GM06990 (cell line): ENCODE measurements at regions not wholly inside any gene's neighbourhood (a gene's known extent, or its start where the extent isn't known, plus 50 kb on each side); places are given as distances from the start of the nearest gene placed in this dataset.

Experiments
- DNase-seq: peaks from one replicate; pipeline ENCODE4 v3.0.0-alpha.2; 2011; ENCODE audit not compliant: insufficient read length; ENCODE audit errors: extremely low read depth
- H3K27me3 ChIP-seq: replicated peaks from 2 replicates; pipeline ENCODE4 v1.6.0; 2011; ENCODE audit warnings: low read length; ENCODE audit not compliant: control insufficient read depth, insufficient read depth
- H3K36me3 ChIP-seq: 2 replicates; pipeline ENCODE4 v1.5.1; 2011; ENCODE audit warnings: low read length; ENCODE audit not compliant: control insufficient read depth, insufficient read depth
- H3K4me3 ChIP-seq: replicated peaks from 2 replicates; pipeline ENCODE4 v1.5.1; 2011; ENCODE audit warnings: low read depth, mild to moderate bottlenecking, control low read depth, low read length
- CTCF ChIP-seq: IDR thresholded peaks from 2 replicates; pipeline ENCODE4 v1.5.1; 2011; ENCODE audit warnings: low read length, control low read depth, mild to moderate bottlenecking, inconsistent platforms; ENCODE audit not compliant: insufficient read depth, poor library complexity, severe bottlenecking

DNA sequence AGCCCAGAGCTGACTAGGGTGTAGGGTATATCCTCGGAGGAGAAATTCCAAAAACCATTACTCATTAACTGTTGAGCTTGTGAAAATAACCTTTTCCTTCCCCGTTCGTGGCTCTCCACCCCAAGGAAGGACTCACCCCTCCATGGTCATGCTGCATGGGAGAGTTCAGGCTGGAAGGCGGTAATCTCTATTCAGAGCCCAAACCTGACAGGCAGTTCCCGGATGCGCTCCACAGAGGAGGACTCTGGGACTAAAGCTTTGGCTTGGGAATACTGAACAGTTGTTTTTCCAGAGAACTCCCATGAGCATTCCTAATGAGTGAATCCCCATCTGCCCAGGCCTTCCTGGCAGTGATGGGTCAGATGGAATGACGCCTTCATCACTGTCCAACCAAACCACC lies 125.4 kb downstream of the BCOR start:
- no peak for DNase-seq
- Histone ChIP-seq H3K27me3 (no peaks in the 10 kb centered on the region; the same call in 1 of the 2 replicates), H3K4me3 (no peak overlapping the region), H3K36me3 (no peaks in the 10 kb centered on the region)
- no peak for TF ChIP-seq CTCF

DNA sequence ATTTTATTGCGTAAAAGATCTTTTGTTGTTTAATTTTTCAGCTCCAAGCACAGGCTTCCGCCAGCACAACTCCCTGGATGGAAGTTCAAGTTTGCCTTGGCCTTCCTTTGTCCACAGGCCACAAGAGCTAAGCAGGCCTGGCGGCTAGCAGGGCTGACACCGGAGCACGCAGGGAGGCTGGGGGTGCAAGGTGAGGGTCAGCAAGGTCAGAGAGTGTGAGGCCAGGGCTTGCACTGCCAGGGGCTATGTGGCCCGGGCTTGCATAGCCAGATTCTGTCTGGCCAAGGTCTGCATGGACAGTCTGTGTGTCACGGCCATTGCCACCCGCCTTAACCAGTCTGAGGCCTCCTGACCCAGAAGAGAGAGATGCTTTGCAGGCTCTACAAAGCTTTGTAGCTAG lies 123.9 kb downstream of the BCOR start:
- Histone ChIP-seq H3K36me3 (no peaks in the 10 kb centered on the region), H3K4me3 (no peak overlapping the region), H3K27me3 (no peaks in the 10 kb centered on the region; the same call in 1 of the 2 replicates)
- TF ChIP-seq CTCF = no peak
- no peak for DNase-seq

DNA sequence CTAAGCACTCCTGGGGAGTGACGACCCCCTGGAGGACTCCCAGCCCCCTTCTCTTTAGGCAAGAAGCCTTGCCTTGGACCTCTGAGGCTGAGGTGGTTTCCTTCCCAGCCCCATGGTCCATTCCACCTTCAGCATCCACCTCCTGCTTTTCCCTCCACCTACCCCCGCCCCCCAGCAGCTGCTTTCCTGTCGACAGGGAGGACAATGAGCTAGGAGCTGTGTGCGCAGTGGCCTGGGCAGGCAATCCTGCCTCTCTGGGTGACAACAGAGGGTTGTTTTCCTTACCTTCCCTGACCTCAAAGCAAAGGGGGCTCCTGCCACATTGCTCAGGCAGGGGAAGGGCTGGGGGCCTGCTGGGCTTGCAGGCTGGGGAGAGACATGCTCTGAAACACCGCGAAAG lies 123.5 kb downstream of the BCOR start:
- H3K36me3 ChIP-seq = no peaks in the 10 kb centered on the region
- DNase-seq = no peak
- no peak for TF ChIP-seq CTCF
- no peak overlapping the region for H3K4me3 ChIP-seq
- no peaks in the 10 kb centered on the region; the same call in 1 of the 2 replicates for H3K27me3 ChIP-seq

GRCh38 chrX:39975101-39975925 lies 122.4 kb downstream of the BCOR start:
- no peak for DNase-seq
- TF ChIP-seq CTCF = no peak
- no peaks in the 10 kb centered on the region; the same call in 1 of the 2 replicates for H3K27me3 ChIP-seq
- no peaks in the 10 kb centered on the region for H3K36me3 ChIP-seq
- H3K4me3 ChIP-seq = no peak overlapping the region

DNA sequence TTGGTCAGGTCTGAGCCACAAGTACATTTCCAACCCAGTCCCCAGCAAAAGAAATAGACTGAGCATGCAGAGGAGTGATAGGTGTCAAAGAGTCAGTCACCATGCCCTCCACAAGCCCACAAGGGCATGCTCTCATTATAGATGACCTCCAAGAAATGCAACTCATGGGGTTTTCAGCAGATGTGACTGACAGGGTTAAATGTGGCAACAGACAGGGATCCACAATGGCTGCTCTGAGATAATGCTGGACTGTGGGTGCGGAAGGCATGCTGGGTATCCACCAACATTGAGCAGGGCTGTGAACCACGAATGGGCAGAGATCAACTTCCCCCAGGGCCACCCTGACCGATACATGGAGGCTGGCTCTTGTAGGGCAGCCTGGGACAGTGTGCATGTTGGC lies 115.8 kb downstream of the BCOR start:
- H3K4me3 ChIP-seq = no peak overlapping the region
- no peak for DNase-seq
- no peaks in the 10 kb centered on the region for H3K36me3 ChIP-seq
- TF ChIP-seq CTCF = no peak
- no peaks in the 10 kb centered on the region for H3K27me3 ChIP-seq
